Endothelial cell of umbilical vein (primary cell): ENCODE measurements at regions not wholly inside any gene's neighbourhood (a gene's known extent, or its start where the extent isn't known, plus 50 kb on each side); places are given as distances from the start of the nearest gene placed in this dataset.

ENCODE experiments used
- BruUV-seq: library from RNA; stranded (reverse); fragments of 400-500 nt; replicated peaks from 2 replicates; lab custom pipeline; 2021; lab: Mats Ljungman, UMichigan
- CTCF ChIA-PET: fragments of 300-600, 350-600 bp; sonication (Branson Sonifier 250); formaldehyde crosslinking; loops from one replicate; lab custom pipeline; 2021; ENCODE audit warnings: antibody characterized with exemption, inconsistent platforms; lab: Charles Lee
- POLR2A ChIA-PET: fragments of 300-600, 350-600 bp; sonication (Branson Sonifier 250); formaldehyde crosslinking; loops from one replicate; lab custom pipeline; 2021; ENCODE audit warnings: antibody characterized with exemption, inconsistent platforms; lab: Charles Lee
- DNase-seq: peaks from one replicate; pipeline ENCODE4 v3.0.0-alpha.2; 2011; ENCODE audit warnings: low read depth, low spot score
- FAIRE-seq: peaks from 2 replicates; lab custom pipeline; 2011; peaks lifted over from hg19 to GRCh38; lab: Jason Lieb, UNC
- H2AFZ ChIP-seq: 2 replicates; pipeline ENCODE4 v1.6.0; 2012; ENCODE audit warnings: low read depth, low read length, control low read depth, inconsistent platforms
- H3K27ac ChIP-seq: 2 replicates; pipeline ENCODE4 v1.5.1; 2011; ENCODE audit warnings: low read depth, mild to moderate bottlenecking, control low read depth, low read length, moderate library complexity; ENCODE audit not compliant: insufficient read depth
- H3K27me3 ChIP-seq, 2 experiments: 2 replicates each; pipeline versions ENCODE4 v1.6.0 to v1.6.1; 2011; ENCODE audit warnings: low read length in 2 of 2, mixed read lengths in 1 of 2; ENCODE audit not compliant: control insufficient read depth in 2 of 2, insufficient read depth in 2 of 2
- H3K36me3 ChIP-seq, 2 experiments: 2 replicates in 1 of 2; 3 replicates in 1 of 2; pipeline ENCODE4 v1.5.1; 2011; ENCODE audit warnings: low read length in 2 of 2, mild to moderate bottlenecking in 1 of 2, moderate library complexity in 1 of 2; ENCODE audit not compliant: control insufficient read depth in 2 of 2, insufficient read depth in 2 of 2; ENCODE audit errors: extremely low read depth in 1 of 2
- H3K4me1 ChIP-seq: 3 replicates; pipeline ENCODE4 v1.5.1; 2011; ENCODE audit warnings: mild to moderate bottlenecking, low read length; ENCODE audit not compliant: control insufficient read depth, insufficient read depth; ENCODE audit errors: extremely low read depth
- H3K4me2 ChIP-seq: 2 replicates; pipeline ENCODE4 v1.6.1; 2011; ENCODE audit warnings: low read length, control low read depth, mixed read lengths; ENCODE audit not compliant: insufficient read depth
- H3K4me3 ChIP-seq, 3 experiments: fragments of 200-600 bp in 1 of 3; sonication (generic), shearing (Covaris generic) in 1 of 3; replicated peaks in 1 of 3; 2 replicates each; pipeline ENCODE4 v1.5.1; 2011 to 2016; ENCODE audit warnings: control low read depth in 3 of 3, low read length in 3 of 3, mild to moderate bottlenecking in 2 of 3, inconsistent platforms in 1 of 3, low read depth in 1 of 3, moderate library complexity in 1 of 3; ENCODE audit not compliant: insufficient read depth in 1 of 3
- H3K79me2 ChIP-seq: 2 replicates; pipeline ENCODE4 v1.6.0; 2012; ENCODE audit warnings: low read length, inconsistent platforms; ENCODE audit not compliant: control insufficient read depth, insufficient read depth
- H3K9ac ChIP-seq: replicated peaks from 2 replicates; pipeline ENCODE3; 2011; ENCODE audit warnings: low read length, control low read depth; ENCODE audit not compliant: insufficient read depth; ENCODE audit errors: extremely low read depth
- H3K9me1 ChIP-seq: replicated peaks from 3 replicates; pipeline ENCODE4 v1.6.0; 2011; ENCODE audit warnings: mild to moderate bottlenecking, low read length; ENCODE audit not compliant: control insufficient read depth, insufficient read depth; ENCODE audit errors: extremely low read depth
- H3K9me3 ChIP-seq: replicated peaks from 2 replicates; pipeline ENCODE4 v1.5.1; 2012; ENCODE audit warnings: low read length, inconsistent platforms; ENCODE audit not compliant: control insufficient read depth, insufficient read depth
- H4K20me1 ChIP-seq: replicated peaks from 2 replicates; pipeline ENCODE3; 2011; ENCODE audit warnings: mild to moderate bottlenecking, low read length; ENCODE audit not compliant: control insufficient read depth, insufficient read depth; ENCODE audit errors: extremely low read depth
- EZH2 ChIP-seq: IDR thresholded peaks from 2 replicates; pipeline ENCODE4 v1.6.1; 2012; ENCODE audit warnings: borderline replicate concordance, low read depth, mild to moderate bottlenecking, moderate library complexity, low read length, inconsistent platforms; ENCODE audit not compliant: severe bottlenecking
- FOS ChIP-seq: IDR thresholded peaks from 2 replicates; pipeline ENCODE4 v1.6.1; 2011; ENCODE audit warnings: mild to moderate bottlenecking, low read length, moderate library complexity, borderline replicate concordance; ENCODE audit not compliant: insufficient read depth
- GATA2 ChIP-seq: IDR thresholded peaks from 2 replicates; pipeline ENCODE4 v1.7.0; 2011; ENCODE audit warnings: low read depth, mild to moderate bottlenecking, moderate library complexity, mixed read lengths, low read length; ENCODE audit not compliant: insufficient read length, insufficient read depth
- JUN ChIP-seq: IDR thresholded peaks from 2 replicates; pipeline ENCODE4 v1.6.1; 2011; ENCODE audit warnings: borderline replicate concordance, low read depth; ENCODE audit not compliant: insufficient read length, insufficient read depth
- MYC ChIP-seq: IDR thresholded peaks from one replicate; pipeline ENCODE4 v1.6.1; 2011; ENCODE audit warnings: mild to moderate bottlenecking, low read depth, low read length
- POLR2A ChIP-seq: IDR thresholded peaks from 2 replicates; pipeline ENCODE4 v1.6.1; 2012; ENCODE audit warnings: low read depth, mild to moderate bottlenecking, control low read depth, low read length
- POLR2AphosphoS5 ChIP-seq: IDR thresholded peaks from 2 replicates; pipeline ENCODE4 v1.6.1; 2012; ENCODE audit warnings: low read depth, mild to moderate bottlenecking, control low read depth, low read length, moderate library complexity; ENCODE audit not compliant: insufficient read depth
- dilution Hi-C: fragments of 300-500 bp; cut with MboI; formaldehyde crosslinking; loops from one replicate; pipeline ENCODE4 v1.15.0; 2019; ENCODE audit warnings: low sequenced_read_pairs; ENCODE audit not compliant: extremely low pct_ligation_motif_present
- intact Hi-C: fragments of 100-400 bp; cut with micrococcal nuclease; formaldehyde crosslinking; loops from one replicate; pipeline ENCODE4 v1.10.0; 2022
- TF ChIP-seq, protein P1 (sequence below): IDR thresholded peaks from 2 replicates; pipeline ENCODE4 v1.6.1; 2011; ENCODE audit not compliant: insufficient read depth, insufficient read length
- TF ChIP-seq, protein P2 (sequence below), 2 donors: IDR thresholded peaks; 1 replicate in 1 of 2; 2 replicates in 1 of 2; pipeline ENCODE4 v1.5.1; 2011; ENCODE audit warnings: low read length in 2 of 2, mild to moderate bottlenecking in 2 of 2, moderate library complexity in 2 of 2, control low read depth in 1 of 2, inconsistent platforms in 1 of 2, low read depth in 1 of 2; ENCODE audit not compliant: insufficient read depth in 1 of 2; ENCODE audit errors: extremely low read depth in 1 of 2

DNA sequence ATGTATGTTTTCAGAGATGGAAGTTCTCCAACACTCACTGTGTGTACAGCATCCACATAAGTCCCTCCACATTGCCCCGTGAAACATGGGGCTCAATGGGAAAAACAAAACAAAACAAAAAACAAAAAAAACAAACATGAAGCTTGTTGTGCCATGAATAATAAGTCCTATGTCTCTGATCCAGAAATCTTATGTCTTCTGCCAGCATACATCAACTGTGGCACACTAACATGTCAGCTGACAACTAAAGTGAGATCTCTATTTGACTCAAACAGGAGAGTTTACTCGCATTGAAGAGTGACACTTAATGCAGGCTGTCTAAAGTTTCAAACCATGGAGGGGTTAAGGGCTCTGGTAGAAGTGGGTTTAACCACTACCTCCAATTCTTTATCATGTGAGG lies 180.2 kb upstream of the ROBO1 start:
- TF ChIP-seq, protein P1, sequence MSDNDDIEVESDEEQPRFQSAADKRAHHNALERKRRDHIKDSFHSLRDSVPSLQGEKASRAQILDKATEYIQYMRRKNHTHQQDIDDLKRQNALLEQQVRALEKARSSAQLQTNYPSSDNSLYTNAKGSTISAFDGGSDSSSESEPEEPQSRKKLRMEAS, result no peak
- TF ChIP-seq FOS (no peak), GATA2 (no peak), POLR2A (no peak), POLR2AphosphoS5 (no peak), EZH2 (no peak), MYC (no peak), JUN (no peak)
- TF ChIP-seq, protein P2, sequence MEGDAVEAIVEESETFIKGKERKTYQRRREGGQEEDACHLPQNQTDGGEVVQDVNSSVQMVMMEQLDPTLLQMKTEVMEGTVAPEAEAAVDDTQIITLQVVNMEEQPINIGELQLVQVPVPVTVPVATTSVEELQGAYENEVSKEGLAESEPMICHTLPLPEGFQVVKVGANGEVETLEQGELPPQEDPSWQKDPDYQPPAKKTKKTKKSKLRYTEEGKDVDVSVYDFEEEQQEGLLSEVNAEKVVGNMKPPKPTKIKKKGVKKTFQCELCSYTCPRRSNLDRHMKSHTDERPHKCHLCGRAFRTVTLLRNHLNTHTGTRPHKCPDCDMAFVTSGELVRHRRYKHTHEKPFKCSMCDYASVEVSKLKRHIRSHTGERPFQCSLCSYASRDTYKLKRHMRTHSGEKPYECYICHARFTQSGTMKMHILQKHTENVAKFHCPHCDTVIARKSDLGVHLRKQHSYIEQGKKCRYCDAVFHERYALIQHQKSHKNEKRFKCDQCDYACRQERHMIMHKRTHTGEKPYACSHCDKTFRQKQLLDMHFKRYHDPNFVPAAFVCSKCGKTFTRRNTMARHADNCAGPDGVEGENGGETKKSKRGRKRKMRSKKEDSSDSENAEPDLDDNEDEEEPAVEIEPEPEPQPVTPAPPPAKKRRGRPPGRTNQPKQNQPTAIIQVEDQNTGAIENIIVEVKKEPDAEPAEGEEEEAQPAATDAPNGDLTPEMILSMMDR (IDR thresholded peaks at IDR 0.05; ENCODE audit: extremely low read depth in 1 of 2, insufficient read depth in 1 of 2, low read depth in 1 of 2, low read length in 2 of 2), result no peak
- no TSS peak for BruUV-seq
- FAIRE-seq (no peak), DNase-seq (no peak)
- no peaks in the 10 kb centered on the region for H4K20me1 ChIP-seq
- CTCF ChIA-PET, result no interaction called here
- no peak overlapping the region for H3K27ac ChIP-seq
- H3K79me2 ChIP-seq, result no peaks in the 10 kb centered on the region
- no peak overlapping the region for H3K9ac ChIP-seq
- H3K4me2 ChIP-seq, result no peak overlapping the region
- H3K4me1 ChIP-seq, result no peaks in the 10 kb centered on the region
- dilution Hi-C loops (no loop called here), intact Hi-C loops (no loop called here)
- H2AFZ ChIP-seq, result no peak overlapping the region
- H3K27me3 ChIP-seq, result no peaks in the 10 kb centered on the region
- H3K36me3 ChIP-seq, result no peaks in the 10 kb centered on the region
- H3K9me3 ChIP-seq, result no peaks in the 10 kb centered on the region
- POLR2A ChIA-PET, result no interaction called here
- H3K4me3 ChIP-seq, result no peak overlapping the region
- H3K9me1 ChIP-seq, result no peaks in the 10 kb centered on the region
